Trophoblast cell (in vitro differentiated cells and primary cell): ENCODE measurements at regions not wholly inside any gene's neighbourhood (a gene's known extent, or its start where the extent isn't known, plus 50 kb on each side); places are given as distances from the start of the nearest gene placed in this dataset.

Source experiments
- DNase-seq, 2 donors: peaks; one replicate each; pipeline ENCODE4 v3.0.0-alpha.2; 2016
- H2AFZ ChIP-seq: 2 replicates; pipeline ENCODE4 v1.6.1; 2013; ENCODE audit warnings: low read length, moderate library complexity, mild to moderate bottlenecking; ENCODE audit not compliant: insufficient read depth, poor library complexity
- H2AK5ac ChIP-seq: 2 replicates; pipeline ENCODE4 v1.6.1; 2013; ENCODE audit warnings: mild to moderate bottlenecking, low read length
- H2BK120ac ChIP-seq: 2 replicates; pipeline ENCODE4 v1.6.1; 2013; ENCODE audit warnings: low read length, mild to moderate bottlenecking, moderate library complexity; ENCODE audit not compliant: insufficient read depth, poor library complexity
- H2BK12ac ChIP-seq: 2 replicates; pipeline ENCODE4 v1.6.1; 2013; ENCODE audit warnings: mild to moderate bottlenecking, low read length, moderate library complexity
- H2BK5ac ChIP-seq: 2 replicates; pipeline ENCODE4 v1.6.1; 2013; ENCODE audit warnings: low read length, low read depth, moderate library complexity, mild to moderate bottlenecking; ENCODE audit not compliant: poor library complexity
- H3K14ac ChIP-seq: 2 replicates; pipeline ENCODE4 v1.6.1; 2013; ENCODE audit warnings: mild to moderate bottlenecking, low read length
- H3K18ac ChIP-seq: 2 replicates; pipeline ENCODE4 v1.6.1; 2013; ENCODE audit warnings: mild to moderate bottlenecking, low read length
- H3K23ac ChIP-seq: 2 replicates; pipeline ENCODE4 v1.6.1; 2013; ENCODE audit warnings: low read length
- H3K27ac ChIP-seq: 2 replicates; pipeline ENCODE4 v1.5.1; 2013; ENCODE audit warnings: low read depth, mild to moderate bottlenecking, inconsistent platforms, low read length, moderate library complexity
- H3K27me3 ChIP-seq: 2 replicates; pipeline ENCODE4 v1.6.1; 2013; ENCODE audit warnings: inconsistent platforms, mild to moderate bottlenecking, low read length, moderate library complexity; ENCODE audit not compliant: insufficient read depth
- H3K36me3 ChIP-seq, 2 experiments: 1 replicate in 1 of 2; 2 replicates in 1 of 2; pipeline ENCODE4 v1.6.1; 2013; ENCODE audit warnings: low read length in 2 of 2, mild to moderate bottlenecking in 2 of 2, moderate library complexity in 1 of 2; ENCODE audit not compliant: insufficient read depth in 2 of 2, control insufficient read depth in 1 of 2
- H3K4ac ChIP-seq: 2 replicates; pipeline ENCODE4 v1.6.1; 2013; ENCODE audit warnings: low read depth, mild to moderate bottlenecking, low read length, moderate library complexity
- H3K4me1 ChIP-seq, 2 experiments: 1 replicate in 1 of 2; 2 replicates in 1 of 2; pipeline ENCODE4 v1.6.1; 2013; ENCODE audit warnings: low read length in 2 of 2, mild to moderate bottlenecking in 2 of 2, moderate library complexity in 1 of 2; ENCODE audit not compliant: insufficient read depth in 2 of 2, control insufficient read depth in 1 of 2
- H3K4me2 ChIP-seq: 2 replicates; pipeline ENCODE4 v1.6.1; 2013; ENCODE audit warnings: inconsistent platforms, mild to moderate bottlenecking, low read length, moderate library complexity
- H3K4me3 ChIP-seq: 2 replicates; pipeline ENCODE4 v1.5.1; 2013; ENCODE audit warnings: mild to moderate bottlenecking, low read depth, low read length, inconsistent platforms
- H3K79me1 ChIP-seq: one replicate; pipeline ENCODE4 v1.6.1; 2013; ENCODE audit warnings: low read length
- H3K79me2 ChIP-seq: 2 replicates; pipeline ENCODE4 v1.6.1; 2013; ENCODE audit warnings: low read length, mild to moderate bottlenecking; ENCODE audit not compliant: control insufficient read depth, insufficient read depth, poor library complexity
- H3K9ac ChIP-seq: 2 replicates; pipeline ENCODE4 v1.6.1; 2013; ENCODE audit warnings: mild to moderate bottlenecking, low read length
- H3K9me3 ChIP-seq: 2 replicates; pipeline ENCODE4 v1.6.1; 2013; ENCODE audit warnings: low read depth, mild to moderate bottlenecking, control low read depth, inconsistent platforms, low read length; ENCODE audit not compliant: insufficient read depth
- H4K12ac ChIP-seq: 2 replicates; pipeline ENCODE4 v1.6.1; 2013; ENCODE audit warnings: low read depth, mild to moderate bottlenecking, low read length, moderate library complexity
- H4K8ac ChIP-seq: 2 replicates; pipeline ENCODE4 v1.6.1; 2013; ENCODE audit warnings: low read depth, mild to moderate bottlenecking, low read length, moderate library complexity
- H4K91ac ChIP-seq: one replicate; pipeline ENCODE4 v1.6.1; 2013; ENCODE audit warnings: low read depth, mild to moderate bottlenecking, low read length, moderate library complexity
- WGBS: extraction: QIAGEN DNeasy Blood & Tissue Kit; methylation state at CpG from one replicate; pipeline ENCODE4 v1.1.7; 2013; ENCODE audit warnings: missing lambda C conversion rate; ENCODE audit not compliant: insufficient read length, insufficient coverage; ENCODE audit errors: extremely low coverage; 5-methylcytosine and 5-hydroxymethylcytosine counted together

GRCh38 chr5:39799242-39799641 is 374.5 kb upstream of the DAB2 start:
- Histone ChIP-seq H4K8ac (no peak overlapping the region), H3K27me3 (no peaks in the 10 kb centered on the region), H2BK12ac (no peak overlapping the region), H3K27ac (no peak overlapping the region), H3K18ac (no peak overlapping the region), H3K4me2 (no peak overlapping the region), H2BK5ac (no peak overlapping the region), H3K36me3 (no peaks in the 10 kb centered on the region), H2AFZ (no peak overlapping the region), H3K4me1 (no peaks in the 10 kb centered on the region), H3K9me3 (no peaks in the 10 kb centered on the region), H3K9ac (no peak overlapping the region), H3K23ac (no peak overlapping the region), H3K14ac (no peak overlapping the region), H4K91ac (no peak overlapping the region), H3K79me2 (no peaks in the 10 kb centered on the region), H3K4ac (no peak overlapping the region), H4K12ac (no peak overlapping the region), H2BK120ac (no peak overlapping the region), H3K79me1 (no peaks in the 10 kb centered on the region), H3K4me3 (no peak overlapping the region), H2AK5ac (no peak overlapping the region)
- DNase-seq: no peak
- WGBS: no CpG with 5 or more reads among the region's 2 CpGs

DNA sequence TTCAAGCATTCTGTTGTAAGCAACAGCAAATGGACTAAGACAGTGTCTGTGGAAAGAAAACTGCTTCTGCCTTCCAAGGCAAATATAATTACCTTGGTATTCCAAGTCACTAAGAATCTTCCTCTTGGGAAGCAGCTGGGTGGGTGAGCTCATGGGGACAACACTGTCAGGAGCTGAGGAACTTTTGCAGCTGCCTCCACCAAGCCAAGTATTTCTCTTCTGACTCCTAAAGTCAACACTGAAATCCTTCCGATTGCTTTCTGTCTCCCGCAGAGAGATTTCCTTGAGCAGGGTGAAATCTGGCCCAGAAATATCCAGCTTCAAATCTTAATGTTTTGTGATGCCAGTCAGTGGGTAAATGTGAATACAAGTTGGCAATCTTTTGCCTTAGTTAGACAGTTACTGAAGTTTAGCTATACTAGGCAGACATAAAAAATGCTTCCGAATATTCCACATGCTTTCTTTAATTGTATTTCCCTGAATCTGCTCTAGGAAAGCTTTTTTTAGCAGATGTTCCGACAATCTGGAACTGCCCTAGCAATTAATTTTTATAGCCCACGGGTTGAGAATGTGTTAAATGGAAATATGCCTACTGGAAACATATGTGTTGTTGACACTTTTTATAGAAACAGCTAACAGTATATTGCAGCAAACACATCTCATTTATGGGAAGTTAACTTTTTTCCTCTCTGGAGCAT is 369.9 kb upstream of the DAB2 start:
- H3K9ac ChIP-seq: no peak overlapping the region
- H3K23ac ChIP-seq: no peak overlapping the region
- H3K27ac ChIP-seq: no peak overlapping the region
- H3K4me3 ChIP-seq: no peak overlapping the region
- WGBS: no CpG with 5 or more reads among the region's 5 CpGs
- no peak overlapping the region for H4K91ac ChIP-seq
- no peaks in the 10 kb centered on the region for H3K79me1 ChIP-seq
- no peak overlapping the region for H2BK5ac ChIP-seq
- H2AK5ac ChIP-seq: no peak overlapping the region
- no peaks in the 10 kb centered on the region for H3K79me2 ChIP-seq
- H3K36me3 ChIP-seq: no peaks in the 10 kb centered on the region
- H3K27me3 ChIP-seq: no peaks in the 10 kb centered on the region
- H4K12ac ChIP-seq: no peak overlapping the region
- no peak overlapping the region for H3K18ac ChIP-seq
- H3K14ac ChIP-seq: no peak overlapping the region
- no peak overlapping the region for H4K8ac ChIP-seq
- H3K4me2 ChIP-seq: no peak overlapping the region
- H3K9me3 ChIP-seq: no peaks in the 10 kb centered on the region
- H2AFZ ChIP-seq: no peak overlapping the region
- no peaks in the 10 kb centered on the region for H3K4me1 ChIP-seq
- H2BK12ac ChIP-seq: no peak overlapping the region
- DNase-seq: no peak
- H2BK120ac ChIP-seq: no peak overlapping the region
- no peak overlapping the region for H3K4ac ChIP-seq

DNA sequence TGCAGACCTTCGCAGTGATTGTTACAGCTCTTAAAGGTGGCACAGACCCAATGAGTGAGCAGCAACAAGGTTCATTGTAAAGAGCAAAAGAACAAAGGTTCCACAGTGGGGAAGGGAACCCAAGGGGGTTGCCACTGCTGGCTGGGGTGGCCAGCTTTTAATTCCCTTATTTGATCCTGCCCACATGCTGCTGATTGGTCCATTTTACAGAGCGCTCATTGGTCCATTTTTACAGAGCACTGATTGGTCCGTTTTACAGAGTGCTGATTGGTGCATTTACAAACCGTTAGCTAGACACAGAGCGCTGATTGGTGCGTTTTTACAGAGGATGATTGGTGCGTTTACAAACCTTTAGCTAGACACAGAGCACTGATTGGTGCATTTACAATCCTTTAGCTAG is 360.6 kb upstream of the DAB2 start:
- DNase-seq: no peak
- no peak overlapping the region for H4K91ac ChIP-seq
- no peak overlapping the region for H3K23ac ChIP-seq
- H3K36me3 ChIP-seq: no peaks in the 10 kb centered on the region
- H3K9me3 ChIP-seq: no peaks in the 10 kb centered on the region
- H3K18ac ChIP-seq: no peak overlapping the region
- no peak overlapping the region for H2BK5ac ChIP-seq
- no peak overlapping the region for H2AK5ac ChIP-seq
- no peak overlapping the region for H2BK12ac ChIP-seq
- H3K4ac ChIP-seq: no peak overlapping the region
- H2AFZ ChIP-seq: no peak overlapping the region
- no peak overlapping the region for H4K12ac ChIP-seq
- H3K4me2 ChIP-seq: no peak overlapping the region
- H3K14ac ChIP-seq: no peak overlapping the region
- no peaks in the 10 kb centered on the region for H3K79me2 ChIP-seq
- no CpG with 5 or more reads among the region's 7 CpGs for WGBS
- no peak overlapping the region for H3K9ac ChIP-seq
- H3K27me3 ChIP-seq: no peaks in the 10 kb centered on the region
- no peaks in the 10 kb centered on the region for H3K79me1 ChIP-seq
- no peak overlapping the region for H4K8ac ChIP-seq
- H2BK120ac ChIP-seq: no peak overlapping the region
- H3K27ac ChIP-seq: no peak overlapping the region
- no peak overlapping the region for H3K4me3 ChIP-seq
- H3K4me1 ChIP-seq: no peaks in the 10 kb centered on the region

GRCh38 chr5:39783756-39784421 is 359.1 kb upstream of the DAB2 start:
- WGBS: no CpG with 5 or more reads among the region's 3 CpGs
- no peaks in the 10 kb centered on the region for H3K79me2 ChIP-seq

More at GRCh38 chr5:39783756-39784421, 359.1 kb upstream of the DAB2 start:
- no peak for DNase-seq
- Histone ChIP-seq H2BK5ac (no peak overlapping the region), H4K8ac (no peak overlapping the region), H3K36me3 (no peaks in the 10 kb centered on the region), H3K18ac (no peak overlapping the region), H3K14ac (no peak overlapping the region), H2BK12ac (no peak overlapping the region), H4K12ac (no peak overlapping the region), H3K79me1 (no peaks in the 10 kb centered on the region), H4K91ac (no peak overlapping the region), H3K27me3 (no peaks in the 10 kb centered on the region), H2AFZ (no peak overlapping the region), H2AK5ac (no peak overlapping the region), H3K4me1 (no peaks in the 10 kb centered on the region), H3K4me3 (no peak overlapping the region), H3K23ac (no peak overlapping the region), H3K4me2 (no peak overlapping the region), H3K4ac (no peak overlapping the region), H2BK120ac (no peak overlapping the region), H3K9ac (no peak overlapping the region), H3K27ac (no peak overlapping the region), H3K9me3 (no peaks in the 10 kb centered on the region)
